Testis (tissue), 2 donors: ENCODE measurements at regions not wholly inside any gene's neighbourhood (a gene's known extent, or its start where the extent isn't known, plus 50 kb on each side); places are given as distances from the start of the nearest gene placed in this dataset.

Experiments
- DNase-seq: peaks from one replicate; pipeline ENCODE4 v3.0.0-alpha.2; 2019
- H3K27ac ChIP-seq, 2 donors: fragments of 200-600 bp; sonication (generic); one replicate each; pipeline ENCODE4 v1.5.1; 2019
- H3K27me3 ChIP-seq: fragments of 200-600 bp; sonication (generic); one replicate; pipeline ENCODE4 v1.5.1; 2019
- H3K36me3 ChIP-seq: fragments of 200-600 bp; sonication (generic); one replicate; pipeline ENCODE4 v1.5.1; 2017; ENCODE audit warnings: low read depth; ENCODE audit errors: missing control alignments
- H3K4me1 ChIP-seq: fragments of 200-600 bp; sonication (generic); one replicate; pipeline ENCODE4 v1.5.1; 2019
- H3K4me3 ChIP-seq, 2 donors: fragments of 200-600 bp; sonication (generic); one replicate each; pipeline ENCODE4 v1.5.1; 2017 to 2019
- H3K9me3 ChIP-seq: fragments of 200-600 bp; sonication (generic); one replicate; pipeline ENCODE4 v1.5.1; 2017
- CTCF ChIP-seq, 3 experiments: fragments of 450-650 bp in 2 of 3; fragments of 200-600 bp in 1 of 3; sonication (generic) in 1 of 3; IDR thresholded peaks; one replicate each; pipeline ENCODE4 v1.5.1; 2016 to 2019; ENCODE audit warnings: antibody characterized with exemption in 3 of 3, mild to moderate bottlenecking in 2 of 3, moderate library complexity in 1 of 3
- POLR2A ChIP-seq: fragments of 450-650 bp; IDR thresholded peaks from one replicate; pipeline ENCODE4 v1.6.1; 2017; ENCODE audit warnings: antibody characterized with exemption, mild to moderate bottlenecking, moderate library complexity
- WGBS, 2 donors: methylation state at CpG; one replicate each; pipeline ENCODE4 v1.1.5; 2018; 5-methylcytosine and 5-hydroxymethylcytosine counted together
- intact Hi-C: fragments of 100-400 bp; cut with DNase I; formaldehyde crosslinking; loops from one replicate; pipeline ENCODE4 v1.15.1; 2023; ENCODE audit warnings: low total_unique reads

- intact Hi-C loops, result no loop called here
- Histone ChIP-seq H3K4me3 (no peak overlapping the region), H3K36me3 (no peaks in the 10 kb centered on the region), H3K4me1 (no peaks in the 10 kb centered on the region), H3K27me3 (no peaks in the 10 kb centered on the region), H3K9me3 (no peaks in the 10 kb centered on the region), H3K27ac (no peak overlapping the region)
- 88 to 91% methylated on average over 6 of the region's 6 CpGs for WGBS, 2 donors
- no peak for TF ChIP-seq CTCF (IDR thresholded peaks at IDR 0.05)
- TF ChIP-seq POLR2A, result no peak
- no peak for DNase-seq
Measured at GRCh38 chr2:236670235-236670620, 100.6 kb downstream of the ACKR3 start.

GRCh38 chr2:236671896-236672562 lies 102.4 kb downstream of the ACKR3 start:
- 90 to 92% methylated on average over 6 to 11 of the region's 11 CpGs for WGBS, 2 donors
- H3K4me1 ChIP-seq, result no peaks in the 10 kb centered on the region
- DNase-seq, result no peak

GRCh38 chr2:236672606-236673005 lies 103.0 kb downstream of the ACKR3 start:
- Histone ChIP-seq H3K9me3 (no peaks in the 10 kb centered on the region), H3K27me3 (no peaks in the 10 kb centered on the region), H3K36me3 (no peaks in the 10 kb centered on the region), H3K4me3 (no peak overlapping the region), H3K27ac (no peak overlapping the region), H3K4me1 (no peaks in the 10 kb centered on the region)
- WGBS, 2 donors, result 88% methylated on average over 5 of the region's 5 CpGs
- DNase-seq, result no peak
- intact Hi-C loops, result no loop called here
- TF ChIP-seq POLR2A, result no peak
- no peak for TF ChIP-seq CTCF (IDR thresholded peaks at IDR 0.05)

More at GRCh38 chr2:236671896-236672562, 102.4 kb downstream of the ACKR3 start:
- Histone ChIP-seq H3K4me3 (no peak overlapping the region), H3K9me3 (no peaks in the 10 kb centered on the region), H3K36me3 (no peaks in the 10 kb centered on the region), H3K27me3 (no peaks in the 10 kb centered on the region), H3K27ac (no peak overlapping the region)
- TF ChIP-seq POLR2A (no peak), CTCF (IDR thresholded peaks at IDR 0.05) (no peak)
- intact Hi-C loops, result no loop called here

GRCh38 chr2:236673126-236673822 lies 103.6 kb downstream of the ACKR3 start:
- Histone ChIP-seq H3K4me3 (no peak overlapping the region), H3K27ac (no peak overlapping the region), H3K4me1 (no peaks in the 10 kb centered on the region), H3K36me3 (no peaks in the 10 kb centered on the region), H3K27me3 (no peaks in the 10 kb centered on the region), H3K9me3 (no peaks in the 10 kb centered on the region)
- WGBS, 2 donors, result 82 to 85% methylated on average over 14 of the region's 14 CpGs
- intact Hi-C loops, result no loop called here
- no peak for DNase-seq
- TF ChIP-seq CTCF (IDR thresholded peaks at IDR 0.05), result no peak
- TF ChIP-seq POLR2A, result no peak

- WGBS, 2 donors, result 84 to 95% methylated on average over 4 of the region's 4 CpGs
- Histone ChIP-seq H3K4me3 (no peak overlapping the region), H3K36me3 (no peaks in the 10 kb centered on the region), H3K4me1 (no peaks in the 10 kb centered on the region), H3K9me3 (no peaks in the 10 kb centered on the region), H3K27ac (no peak overlapping the region), H3K27me3 (no peaks in the 10 kb centered on the region)
- DNase-seq, result no peak
- intact Hi-C loops, result no loop called here
- TF ChIP-seq POLR2A (no peak), CTCF (IDR thresholded peaks at IDR 0.05) (no peak)
Measured at GRCh38 chr2:236673823-236674185, 104.2 kb downstream of the ACKR3 start.
